ENCODE measurements at regions not wholly inside any gene's neighbourhood (a gene's known extent, or its start where the extent isn't known, plus 50 kb on each side); places are given as distances from the start of the nearest gene placed in this dataset.

- TF ChIP-seq EZH2phosphoT487 (IDR thresholded peaks at IDR 0.05), result no peak
- no peak for TF ChIP-seq CTCF (IDR thresholded peaks at IDR 0.05)
- TF ChIP-seq EZH2 (IDR thresholded peaks at IDR 0.05), result no peak
- Histone ChIP-seq H3K4me3 (no peak overlapping the region), H3F3A (ENCODE audit: low read depth) (peaks cover 16% of the 10 kb centered on the region), H3K36me3 (no peaks in the 10 kb centered on the region), H3K9ac (no peak overlapping the region), H3K9me3 (ENCODE audit: low read depth) (no peaks in the 10 kb centered on the region), H3K79me2 (ENCODE audit: low read depth) (no peaks in the 10 kb centered on the region), H3K27ac (no peak overlapping the region), H3K4me1 (peaks cover 30% of the 10 kb centered on the region), H2AFZ (replicated peaks) (no peak overlapping the region), H4K20me1 (ENCODE audit: low read depth) (no peaks in the 10 kb centered on the region), H3K27me3 (peaks cover 7% of the 10 kb centered on the region), H3K4me2 (no peak overlapping the region)
- no peaks in the 10 kb centered on the region for H3K36me3 Mint-ChIP-seq
- H3K27me3 Mint-ChIP-seq (ENCODE audit: insufficient read depth, low read depth), result peaks cover 20% of the 10 kb centered on the region
- H3K9me3 Mint-ChIP-seq, result peaks cover 15% of the 10 kb centered on the region
- no peak overlapping the region for H3K4me3 Mint-ChIP-seq
- no peak for DNase-seq (ENCODE audit: low spot score)
- H3K27ac Mint-ChIP-seq, result no peak overlapping the region
- peaks cover 26% of the 10 kb centered on the region for H3K4me1 Mint-ChIP-seq
Measured at GRCh38 chr20:57002066-57002570, 264.3 kb downstream of the BMP7 start.

GRCh38 chr20:57003012-57003411 lies 263.4 kb downstream of the BMP7 start:
- DNase-seq (ENCODE audit: low spot score), result no peak
- Histone ChIP-seq H3K27me3 (peaks cover 7% of the 10 kb centered on the region), H3K79me2 (ENCODE audit: low read depth) (no peaks in the 10 kb centered on the region), H3F3A (ENCODE audit: low read depth) (peaks cover 25% of the 10 kb centered on the region), H3K4me3 (no peak overlapping the region), H3K9ac (no peak overlapping the region), H4K20me1 (ENCODE audit: low read depth) (no peaks in the 10 kb centered on the region), H3K4me1 (peaks cover 37% of the 10 kb centered on the region), H3K36me3 (no peaks in the 10 kb centered on the region), H3K9me3 (ENCODE audit: low read depth) (no peaks in the 10 kb centered on the region), H3K4me2 (peak overlapping the region; percentile 11), H3K27ac (no peak overlapping the region), H2AFZ (replicated peaks) (no peak overlapping the region)
- Mint-ChIP-seq H3K9me3 (peaks cover 15% of the 10 kb centered on the region), H3K27me3 (ENCODE audit: insufficient read depth, low read depth) (peaks cover 20% of the 10 kb centered on the region), H3K4me1 (peaks cover 33% of the 10 kb centered on the region), H3K27ac (no peak overlapping the region), H3K4me3 (no peak overlapping the region), H3K36me3 (no peaks in the 10 kb centered on the region)
- TF ChIP-seq EZH2 (IDR thresholded peaks at IDR 0.05) (no peak), EZH2phosphoT487 (IDR thresholded peaks at IDR 0.05) (no peak), CTCF (IDR thresholded peaks at IDR 0.05) (no peak)

GRCh38 chr20:57004416-57004815 lies 262.0 kb downstream of the BMP7 start:
- DNase-seq (ENCODE audit: low spot score), result no peak
- Histone ChIP-seq H3K9me3 (ENCODE audit: low read depth) (no peaks in the 10 kb centered on the region), H3K27ac (no peak overlapping the region), H3K27me3 (peaks cover 7% of the 10 kb centered on the region), H3K79me2 (ENCODE audit: low read depth) (no peaks in the 10 kb centered on the region), H3K36me3 (no peaks in the 10 kb centered on the region), H2AFZ (replicated peaks) (no peak overlapping the region), H3K4me3 (no peak overlapping the region), H4K20me1 (ENCODE audit: low read depth) (no peaks in the 10 kb centered on the region), H3K9ac (no peak overlapping the region), H3K4me1 (peaks cover 48% of the 10 kb centered on the region), H3K4me2 (no peak overlapping the region), H3F3A (ENCODE audit: low read depth) (peaks cover 29% of the 10 kb centered on the region)
- Mint-ChIP-seq H3K9me3 (peaks cover 4% of the 10 kb centered on the region), H3K36me3 (no peaks in the 10 kb centered on the region), H3K27me3 (ENCODE audit: insufficient read depth, low read depth) (peaks cover 17% of the 10 kb centered on the region), H3K27ac (no peak overlapping the region), H3K4me1 (peaks cover 38% of the 10 kb centered on the region), H3K4me3 (peak overlapping the region; percentile 60)
- TF ChIP-seq CTCF (IDR thresholded peaks at IDR 0.05) (no peak), EZH2phosphoT487 (IDR thresholded peaks at IDR 0.05) (no peak), EZH2 (IDR thresholded peaks at IDR 0.05) (no peak)
